CD4-positive, alpha-beta T cell treated with Interleukin-21 for 1 hour (primary cell): ENCODE measurements at regions not wholly inside any gene's neighbourhood (a gene's known extent, or its start where the extent isn't known, plus 50 kb on each side); places are given as distances from the start of the nearest gene placed in this dataset.
"Not testable (repeated sequence)": the region's sequence is repeated elsewhere in the genome, so short reads cannot be mapped to it uniquely, and the experiment has no call there.

Experiments used
- DNase-seq: peaks from one replicate; pipeline ENCODE4 v3.0.0-alpha.2; 2020

DNA sequence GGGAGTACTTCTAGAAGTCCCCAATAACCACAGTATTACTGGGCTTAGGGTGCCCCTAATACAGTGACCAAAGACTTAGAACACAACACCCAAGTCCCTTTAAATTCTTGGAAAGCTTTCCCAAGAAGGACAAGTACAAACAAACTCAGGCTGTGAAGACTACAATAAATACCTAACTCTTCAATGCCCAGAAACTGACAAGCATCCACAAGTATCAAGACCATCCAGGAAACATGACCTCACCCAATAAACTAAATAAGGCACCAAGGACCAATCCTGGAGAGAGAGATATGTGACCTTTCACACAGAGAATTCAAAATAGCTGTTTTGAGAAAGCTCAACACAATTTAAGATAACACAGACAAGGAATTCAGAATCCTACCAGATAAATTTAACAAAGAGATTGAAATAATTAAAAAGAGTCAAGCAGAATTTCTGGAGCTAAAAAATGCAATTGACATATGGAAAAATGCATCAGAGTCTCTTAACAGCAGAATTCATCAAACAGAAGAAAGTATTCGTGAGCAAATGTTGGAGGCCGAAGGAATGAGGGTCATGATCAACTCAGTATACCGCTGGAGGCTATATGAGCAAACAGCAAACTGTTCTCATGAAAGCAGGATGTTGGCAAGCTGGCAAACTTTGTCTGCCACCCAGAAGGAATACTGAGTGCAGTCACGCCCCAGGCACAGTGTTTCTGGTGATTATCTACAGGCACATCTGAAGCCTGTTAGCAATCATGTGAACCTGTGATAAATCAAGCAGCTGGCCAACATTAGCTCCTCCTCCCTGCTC lies 87.0 kb upstream of the NECTIN3 start:
- DNase-seq = no peak

DNA sequence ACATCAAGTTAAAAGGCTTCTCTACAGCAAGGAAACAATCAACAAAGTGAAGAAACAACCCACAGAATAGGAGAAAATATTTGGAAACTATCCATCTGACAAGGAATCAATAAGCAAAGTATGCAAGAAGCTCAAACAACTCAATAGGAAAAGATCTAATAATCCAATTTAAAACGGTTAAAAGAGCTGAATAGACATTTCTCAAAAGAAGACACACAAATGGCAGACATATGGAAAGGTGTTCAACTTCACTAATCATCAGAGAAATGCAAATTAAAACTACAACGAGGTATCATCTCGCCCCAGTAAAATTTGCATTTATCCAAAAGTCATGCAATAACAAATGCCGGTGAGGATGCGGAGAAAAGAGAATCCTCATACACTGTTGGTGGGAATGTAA lies 82.2 kb upstream of the NECTIN3 start:
- DNase-seq = no peak

DNA sequence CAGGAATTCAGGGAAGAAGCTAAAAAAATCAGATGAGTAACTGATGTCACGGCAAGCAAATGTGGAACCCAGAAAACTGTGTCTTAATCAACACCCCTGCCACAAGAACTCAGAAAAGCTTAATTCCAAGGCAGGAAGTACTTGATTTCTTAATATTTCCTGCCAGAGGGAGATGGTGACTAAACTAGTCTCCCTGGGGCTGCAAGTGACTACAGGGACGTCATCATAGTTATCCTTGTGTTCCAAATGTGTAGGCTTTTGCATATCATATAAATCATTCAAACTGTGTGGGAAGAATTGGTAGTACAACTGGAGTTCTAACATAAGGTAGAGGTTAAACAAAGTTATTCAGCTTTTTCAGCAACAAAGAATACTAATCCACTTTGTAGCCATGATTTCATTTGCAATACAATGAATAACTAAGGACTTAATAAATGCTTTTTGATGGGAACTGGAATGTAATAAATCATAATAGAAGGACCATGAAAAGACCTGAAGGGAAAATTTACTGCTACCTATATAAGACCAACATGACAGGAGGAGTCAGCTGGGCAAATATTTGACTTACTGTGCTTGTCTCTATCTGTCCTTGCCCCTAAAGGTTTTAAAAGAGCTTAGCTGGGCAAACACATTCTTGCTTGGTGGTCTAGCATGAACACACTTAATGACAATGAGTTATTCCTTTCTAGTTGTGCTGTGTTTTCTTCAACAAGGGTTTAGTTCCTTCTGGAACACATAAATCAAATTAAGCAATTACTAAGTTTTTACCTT lies 76.0 kb upstream of the NECTIN3 start:
- no peak for DNase-seq

DNA sequence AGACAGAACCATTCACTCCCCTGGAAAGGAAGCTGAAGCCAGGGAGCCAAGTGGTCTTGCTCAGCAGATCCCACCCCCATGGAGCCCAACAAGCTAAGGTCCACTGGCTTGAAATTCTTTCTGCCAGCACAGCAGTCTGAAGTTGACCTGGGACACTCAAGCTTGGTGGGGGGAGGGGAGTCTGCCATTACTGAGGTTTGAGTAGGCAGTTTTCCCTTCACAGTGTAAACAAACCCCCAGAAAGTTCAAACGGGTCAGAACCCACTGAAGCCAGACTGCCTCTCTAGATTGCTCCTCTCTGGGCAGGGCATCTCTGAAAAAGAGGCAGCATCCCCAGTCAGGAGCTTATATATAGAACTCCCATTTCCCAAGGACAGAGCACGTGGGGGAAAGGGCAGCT lies 72.8 kb upstream of the NECTIN3 start:
- not testable (repeated sequence) for DNase-seq

DNA sequence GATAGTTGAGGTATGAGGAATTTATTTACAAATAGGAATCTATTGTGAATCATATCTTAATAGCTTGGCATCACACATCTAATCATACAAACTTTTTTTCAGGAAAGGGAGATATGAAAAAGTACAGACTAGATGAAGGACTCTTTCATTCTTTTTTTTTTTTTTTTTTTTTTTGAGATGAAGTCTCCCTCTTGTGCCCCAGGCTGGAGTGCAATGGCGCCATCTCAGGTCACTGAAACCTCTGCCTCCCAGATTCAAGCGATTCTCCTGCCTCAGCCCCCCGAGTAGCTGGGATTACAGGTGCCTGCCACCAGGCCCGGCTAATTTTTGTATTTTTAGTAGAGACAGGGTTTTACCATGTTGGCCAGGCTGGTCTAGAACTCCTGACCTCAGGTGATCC lies 65.1 kb upstream of the NECTIN3 start:
- DNase-seq = not testable (repeated sequence)

DNA sequence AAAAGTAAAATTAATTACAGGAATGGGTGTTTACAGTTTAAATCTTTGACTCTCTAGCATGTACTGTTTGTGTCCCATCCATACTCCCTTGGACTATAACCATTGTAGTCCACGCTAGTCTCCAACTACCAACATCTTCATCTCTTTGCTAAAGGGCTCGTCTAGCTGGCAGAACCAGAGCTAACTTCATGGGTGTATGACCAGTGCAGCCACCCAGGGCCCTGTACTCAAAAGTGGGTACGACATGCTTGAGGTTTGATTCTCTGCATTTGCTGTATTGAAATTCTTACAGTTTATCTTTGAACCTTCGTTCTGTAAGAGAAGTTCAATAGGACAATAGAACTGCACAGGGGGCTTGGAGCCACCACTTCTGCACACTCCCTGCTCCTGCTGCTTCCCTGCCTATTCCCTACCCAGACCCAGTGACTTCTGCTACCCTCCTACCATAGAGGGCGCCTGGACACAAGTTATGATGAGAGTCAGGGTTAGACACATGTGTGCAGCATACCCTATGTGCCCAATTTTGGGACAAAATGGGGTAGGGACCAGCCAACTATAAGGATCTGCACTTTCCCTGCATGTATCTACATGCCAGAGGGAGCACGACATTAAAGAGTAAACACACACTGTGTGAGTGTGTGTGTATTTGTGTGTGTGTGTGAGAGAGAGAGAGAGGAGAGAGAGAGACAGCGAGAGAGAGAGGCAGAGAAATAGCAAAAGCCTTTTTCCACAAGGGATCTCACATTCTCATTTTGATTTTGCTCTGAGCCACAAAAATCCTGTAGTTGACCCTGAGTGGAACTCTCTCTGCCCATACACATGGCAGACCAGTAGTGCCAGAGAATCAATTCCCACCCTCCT lies 59.0 kb upstream of the NECTIN3 start:
- peak; percentile 4 for DNase-seq
